ENCODE measurements at regions not wholly inside any gene's neighbourhood (a gene's known extent, or its start where the extent isn't known, plus 50 kb on each side); places are given as distances from the start of the nearest gene placed in this dataset.

DNA sequence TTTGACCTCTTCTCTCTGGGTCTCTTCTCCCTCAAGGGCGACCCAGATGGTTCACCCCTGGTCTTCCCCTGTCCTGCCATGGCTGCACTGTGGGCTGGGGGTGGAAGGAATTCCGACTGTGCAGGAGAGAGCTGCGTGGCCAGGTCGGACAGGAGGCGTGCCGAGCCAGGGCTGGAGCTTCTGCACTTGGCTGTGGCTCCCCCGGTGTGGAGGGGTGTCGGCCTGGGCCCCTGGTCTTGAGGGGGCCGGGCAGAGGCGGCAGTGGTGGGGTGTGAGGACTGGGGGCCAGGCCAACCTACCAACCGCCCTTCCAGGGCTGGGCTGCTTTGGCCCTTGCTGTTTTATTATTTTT is 74.9 kb upstream of the SHH start:
- DNase-seq (ENCODE audit: low read depth in 2 of 3, low spot score in 2 of 3): no peak

DNA sequence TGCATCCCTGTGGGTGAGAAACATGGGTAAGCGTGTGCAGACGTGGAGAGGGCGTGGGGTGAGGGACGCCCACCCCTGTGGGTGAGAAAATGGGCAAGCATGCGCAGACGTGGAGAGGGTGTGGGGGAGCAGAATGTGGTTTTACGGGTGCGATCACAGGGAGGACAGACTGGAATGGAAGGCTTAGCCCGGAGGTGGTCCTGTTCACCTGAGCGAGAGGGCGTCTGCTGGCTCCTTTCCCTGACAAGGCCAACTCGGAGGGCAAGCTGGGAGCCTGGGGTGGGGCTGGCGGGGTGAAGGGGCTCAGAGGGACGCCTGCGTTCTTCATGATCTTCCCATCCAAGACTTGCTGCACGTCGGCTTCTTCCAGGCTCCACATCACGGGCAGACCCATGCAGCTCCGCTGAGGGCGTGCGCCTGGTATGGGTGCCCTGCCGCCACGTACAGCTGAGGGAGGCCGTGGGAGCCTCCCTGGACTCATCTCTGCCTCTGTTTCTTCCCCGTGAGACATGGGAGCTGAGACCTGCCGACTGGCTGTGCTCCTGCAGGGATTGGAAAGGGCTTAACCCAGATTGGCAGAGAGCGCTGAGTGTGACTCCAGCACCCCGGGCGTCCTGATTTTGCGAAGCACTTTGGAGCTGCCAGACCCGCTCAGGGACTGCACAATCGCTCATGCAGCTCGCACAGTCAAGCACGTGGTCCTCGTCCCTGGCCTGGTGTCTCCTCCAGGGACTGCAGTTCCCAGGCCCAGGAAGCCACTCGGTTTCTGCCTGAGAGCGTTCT is 74.3 kb upstream of the SHH start:
- no peak for DNase-seq (ENCODE audit: low read depth in 2 of 3, low spot score in 2 of 3)

DNA sequence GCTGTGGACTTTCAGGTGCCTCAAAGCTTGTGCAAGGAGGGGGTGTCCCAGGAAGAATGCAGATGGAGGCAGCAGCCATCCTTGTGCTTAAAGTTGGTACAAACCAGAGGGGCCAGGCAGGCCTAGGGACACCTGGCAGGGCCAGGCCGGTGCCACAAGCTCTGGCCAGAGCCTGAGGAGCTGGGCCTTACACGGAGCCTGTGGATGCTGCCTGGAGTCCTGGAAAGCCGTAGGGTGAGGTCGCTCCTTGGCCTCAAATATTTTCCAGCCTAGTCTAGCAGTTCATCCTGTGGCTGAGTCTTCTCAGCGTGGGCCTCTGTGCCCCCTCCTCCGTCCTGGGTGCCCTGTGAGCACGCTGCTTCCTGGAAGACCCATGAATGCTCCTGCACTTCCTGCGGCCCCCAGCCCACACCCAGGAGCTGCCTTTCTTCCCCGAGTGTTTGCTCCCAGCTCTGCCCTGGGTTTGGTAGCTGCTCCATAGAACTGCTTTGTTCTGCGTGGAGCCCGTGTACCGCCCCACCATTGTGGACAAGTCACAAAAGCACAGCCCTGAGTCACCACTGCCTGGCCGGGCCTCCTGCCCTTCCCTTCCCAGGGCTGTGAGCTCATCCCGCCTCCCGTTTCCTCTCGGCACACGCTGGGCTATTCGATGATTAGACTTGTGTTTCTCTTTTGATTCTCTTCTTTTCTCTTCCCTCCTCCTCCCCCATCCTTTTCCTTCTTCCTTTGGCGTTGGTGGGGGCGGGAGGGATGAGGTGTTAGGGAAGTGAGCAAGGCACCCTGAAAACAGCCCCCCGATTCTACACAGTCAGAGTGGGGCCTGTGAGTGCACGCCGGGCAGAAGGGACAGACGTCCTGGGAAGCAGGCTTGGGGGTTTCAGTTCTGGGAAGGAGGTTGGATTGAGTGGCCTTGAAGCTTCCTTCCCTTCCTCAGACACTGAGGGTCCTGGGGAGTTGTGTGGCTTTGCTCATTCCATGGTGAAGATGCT is 73.2 kb upstream of the SHH start:
- no peak for DNase-seq (ENCODE audit: low read depth in 2 of 3, low spot score in 2 of 3)

DNA sequence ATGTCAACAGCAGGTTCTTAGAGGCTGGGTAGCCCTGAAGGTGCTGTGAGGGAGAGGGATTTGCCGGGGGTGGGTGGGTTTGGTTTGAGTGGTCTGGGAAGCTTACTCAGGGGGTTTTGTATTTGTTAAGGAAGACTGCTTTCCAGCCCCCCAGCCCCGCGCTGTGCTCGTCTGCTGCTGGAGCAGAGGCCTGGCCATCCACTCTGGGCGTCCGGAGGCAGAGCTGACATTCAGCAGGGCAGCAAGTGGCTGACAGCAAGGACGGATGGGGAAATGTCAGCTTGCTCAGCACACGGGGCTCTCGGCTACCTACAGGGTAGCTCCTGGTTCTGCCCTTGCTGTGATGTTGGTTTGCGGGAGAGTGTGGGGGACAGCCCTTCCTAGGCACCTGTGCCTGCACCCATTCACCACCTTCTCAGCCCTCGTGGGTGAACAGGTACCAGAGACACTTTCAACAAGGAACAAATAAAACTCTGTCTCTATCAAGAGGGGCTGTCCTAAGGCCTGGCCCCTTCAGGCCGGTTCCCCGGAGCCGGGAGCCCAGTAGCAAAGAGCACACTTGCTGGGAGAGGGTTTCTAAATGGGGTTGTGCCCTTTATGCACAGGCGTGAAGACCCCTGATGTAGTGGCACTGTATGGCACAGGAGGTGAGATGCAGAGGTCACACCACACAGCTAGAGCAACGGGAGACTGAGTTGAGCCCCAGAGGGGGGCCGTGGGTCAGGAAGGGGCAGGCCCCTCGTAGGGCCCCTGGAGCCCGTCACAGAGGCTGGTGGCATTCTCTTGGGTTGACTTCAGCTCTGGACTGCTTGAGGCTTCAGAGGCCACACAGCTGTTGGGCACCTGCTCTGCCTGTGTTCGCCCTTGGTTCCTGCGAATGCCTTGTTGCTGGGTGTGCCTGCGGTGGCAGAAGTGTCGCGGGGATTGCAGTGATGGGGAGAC is 72.2 kb upstream of the SHH start:
- no peak for DNase-seq (ENCODE audit: low read depth in 2 of 3, low spot score in 2 of 3)

DNA sequence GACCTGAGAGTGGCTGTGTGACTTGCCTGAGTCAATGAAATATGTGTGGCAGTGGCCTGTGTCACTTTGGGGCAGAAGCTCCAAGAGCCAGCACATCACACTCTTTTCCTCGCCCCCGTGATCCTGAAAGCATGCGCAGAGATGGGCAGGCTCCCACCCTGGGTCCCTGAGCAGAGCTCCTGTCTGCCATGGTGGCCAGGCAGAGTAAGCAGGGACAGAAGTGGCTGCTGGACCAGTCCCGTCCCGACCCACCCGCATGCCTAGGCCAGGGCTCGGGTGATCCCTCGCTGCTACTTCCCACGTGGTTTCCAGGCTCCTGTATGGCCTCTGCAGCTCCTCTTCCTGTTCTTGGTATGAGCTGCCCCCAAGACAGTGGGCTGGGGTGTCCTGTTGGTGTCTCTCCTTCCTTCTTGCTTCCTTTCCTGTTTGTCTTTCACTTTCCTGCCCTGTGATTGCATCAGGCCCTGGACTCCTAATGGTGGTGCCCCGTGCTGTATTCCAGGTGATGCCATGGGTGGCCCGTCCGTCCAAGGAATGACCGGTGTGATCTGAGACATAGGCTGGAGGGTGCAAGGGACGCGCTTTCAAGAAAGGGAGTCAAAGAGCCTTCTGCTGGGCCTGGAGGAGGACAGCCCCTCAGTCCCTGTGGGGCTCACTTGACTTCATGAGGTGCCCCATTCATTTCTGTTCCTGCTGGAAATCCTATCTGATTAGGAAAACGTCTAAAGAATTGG is 71.4 kb upstream of the SHH start:
- DNase-seq (ENCODE audit: low read depth in 2 of 3, low spot score in 2 of 3): no peak

DNA sequence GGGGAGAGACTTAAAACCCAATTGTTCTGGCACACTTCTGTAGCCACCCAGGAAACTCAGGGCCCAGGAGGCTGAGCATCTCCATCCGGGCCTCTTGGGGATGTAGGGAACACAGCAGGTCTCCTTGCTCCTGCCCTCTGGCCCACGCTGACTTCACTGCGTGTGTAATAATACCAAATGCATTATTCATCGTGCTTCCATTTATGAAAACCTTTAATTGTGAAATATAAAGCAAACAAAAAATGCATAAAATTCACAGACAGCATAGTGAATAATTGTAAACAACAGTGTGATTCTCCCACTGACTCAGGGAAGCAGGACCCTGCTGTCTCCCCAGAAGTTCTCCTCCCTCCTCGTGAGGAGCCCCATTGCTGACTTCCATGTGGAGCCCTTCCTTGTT is 70.3 kb upstream of the SHH start:
- no peak for DNase-seq (ENCODE audit: low read depth in 2 of 3, low spot score in 2 of 3)

DNA sequence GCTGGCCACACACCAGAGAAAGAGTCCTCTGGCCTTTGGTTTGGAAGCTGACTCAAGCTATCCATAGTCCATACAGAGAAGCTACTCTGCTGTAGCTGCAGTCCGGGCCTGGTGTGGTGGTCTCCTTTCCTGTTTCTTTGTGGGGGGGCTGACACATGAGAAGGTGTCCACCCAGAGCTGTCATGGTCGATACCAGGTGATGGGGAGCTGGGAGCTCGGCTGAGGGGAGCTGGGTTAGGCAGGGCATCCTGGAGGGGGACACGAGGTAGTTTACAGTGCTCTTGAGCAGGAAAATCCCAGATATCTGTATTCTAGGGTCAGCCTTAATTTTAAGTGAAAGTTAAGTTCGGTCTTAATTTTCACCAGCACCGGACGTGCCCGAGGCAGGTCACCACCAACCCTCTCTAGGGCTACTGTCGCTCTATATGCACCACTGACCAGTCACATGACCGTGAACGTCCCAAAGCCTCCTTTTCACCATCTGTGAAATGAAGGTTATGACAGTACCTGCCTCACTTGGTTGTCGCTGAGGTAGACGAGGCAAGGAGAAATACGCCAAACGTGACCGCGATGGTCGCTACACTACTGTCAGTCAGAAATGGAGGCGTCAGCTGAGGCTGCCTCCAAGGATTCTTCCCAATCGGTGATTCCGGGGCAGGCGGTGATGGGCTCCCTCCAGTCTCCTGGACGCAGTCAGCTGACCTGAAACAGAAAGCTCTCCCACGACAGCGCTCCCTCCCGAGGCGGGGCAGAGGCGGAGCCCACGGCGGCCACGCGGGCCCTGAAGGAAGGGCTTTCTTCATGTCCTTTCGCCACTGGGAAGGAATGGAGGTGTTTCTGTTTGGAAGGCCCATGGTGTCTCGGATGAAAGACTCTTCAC is 69.4 kb upstream of the SHH start:
- DNase-seq (ENCODE audit: low read depth in 2 of 3, low spot score in 2 of 3): no peak

DNA sequence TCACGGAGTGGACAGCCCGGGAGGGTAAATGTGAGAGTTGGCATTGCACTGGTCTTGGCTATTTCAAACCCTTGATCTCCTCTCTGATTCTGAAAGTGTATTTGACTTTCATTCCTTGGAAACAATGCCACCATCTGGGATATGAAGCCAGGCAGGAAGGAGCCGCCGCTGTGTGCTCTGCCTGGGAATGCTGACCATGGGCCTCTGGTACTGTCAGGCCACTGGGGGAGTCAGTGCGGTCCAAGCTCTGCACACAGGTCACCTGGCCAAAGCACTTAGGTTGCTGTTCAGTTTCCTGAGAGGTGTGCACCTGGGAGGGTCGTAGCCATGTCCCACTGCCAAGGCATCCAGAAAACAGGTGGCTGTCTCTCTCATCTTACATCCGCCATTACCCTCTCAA is 68.5 kb upstream of the SHH start:
- no peak for DNase-seq (ENCODE audit: low read depth in 2 of 3, low spot score in 2 of 3)

DNA sequence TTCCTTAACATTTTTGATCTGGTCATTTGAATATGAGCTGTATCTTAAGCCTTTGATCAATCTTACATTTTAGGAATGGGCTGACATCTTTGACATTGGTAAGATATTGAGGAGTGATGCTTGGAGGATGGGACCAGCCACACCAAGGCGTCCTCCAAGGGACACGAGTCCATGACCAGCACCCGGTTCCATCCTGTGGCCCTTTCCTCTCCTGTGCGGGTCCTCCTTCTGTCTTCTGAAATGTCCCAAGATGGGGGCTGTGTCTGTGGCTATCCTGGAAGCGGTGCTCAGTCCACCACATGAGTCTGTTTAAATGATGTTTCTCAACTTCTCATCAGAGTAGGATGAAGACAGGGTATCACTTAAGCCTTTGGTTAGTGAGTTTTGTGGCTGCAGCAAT is 67.3 kb upstream of the SHH start:
- no peak for DNase-seq (ENCODE audit: low read depth in 2 of 3, low spot score in 2 of 3)

DNA sequence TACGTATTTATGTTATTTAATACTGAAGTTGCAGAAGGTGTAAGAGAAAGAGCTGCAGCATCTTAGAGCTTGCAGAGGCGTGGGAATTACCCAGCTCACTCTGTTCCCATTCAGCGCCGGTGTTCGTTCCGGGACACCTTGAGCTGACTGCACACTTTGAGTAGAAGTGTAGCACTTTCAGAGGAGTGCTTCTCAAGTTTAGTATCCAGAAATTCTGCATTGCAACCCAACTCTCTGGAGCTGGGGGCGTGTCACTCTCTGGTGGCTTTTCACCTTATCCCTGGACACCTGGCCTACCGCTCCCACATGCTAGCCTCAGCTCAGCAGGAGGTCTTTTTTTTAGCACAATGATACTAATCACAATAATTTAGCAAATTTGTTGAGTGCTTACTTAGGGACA is 66.4 kb upstream of the SHH start:
- DNase-seq (ENCODE audit: low read depth in 2 of 3, low spot score in 2 of 3): no peak

DNA sequence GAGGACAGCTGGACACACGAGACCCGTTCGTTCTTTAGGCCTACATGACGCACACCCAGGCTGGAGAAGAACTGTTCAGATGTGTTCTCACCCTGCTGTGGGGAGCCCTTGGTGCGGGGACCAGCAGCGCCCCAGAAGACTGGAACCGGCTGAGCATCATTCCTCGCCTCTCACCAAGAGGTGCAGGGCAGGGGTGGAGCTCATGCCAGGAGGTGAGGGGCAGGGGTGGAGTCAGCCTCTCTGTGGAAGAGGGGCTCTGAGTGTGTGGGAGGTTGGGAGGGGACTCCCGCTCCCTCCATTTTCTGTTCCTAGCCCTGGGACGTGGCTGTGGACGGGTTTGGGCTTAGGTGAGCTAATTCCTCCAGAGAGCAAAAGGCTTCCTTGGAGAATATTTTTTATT is 66.0 kb upstream of the SHH start:
- no peak for DNase-seq (ENCODE audit: low read depth in 2 of 3, low spot score in 2 of 3)

DNA sequence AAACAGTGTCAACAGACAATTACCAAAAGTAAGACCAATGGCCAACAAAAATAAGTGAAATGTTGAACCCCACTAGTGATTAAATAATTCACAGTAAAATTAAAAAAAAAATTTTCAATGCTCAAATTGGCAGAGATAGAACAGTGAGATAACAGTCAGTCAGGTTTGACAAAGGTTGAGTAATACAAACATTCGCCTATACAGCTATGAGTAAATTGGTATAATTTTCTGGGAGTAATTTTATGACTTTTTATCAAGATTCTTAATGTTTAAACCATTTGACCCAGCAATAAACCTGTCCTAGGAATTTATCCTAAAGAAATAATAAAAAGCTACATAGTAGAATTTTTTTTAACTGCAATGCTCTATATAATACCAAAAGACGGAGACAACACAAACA is 64.9 kb upstream of the SHH start:
- DNase-seq (ENCODE audit: low read depth in 2 of 3, low spot score in 2 of 3): no peak

DNA sequence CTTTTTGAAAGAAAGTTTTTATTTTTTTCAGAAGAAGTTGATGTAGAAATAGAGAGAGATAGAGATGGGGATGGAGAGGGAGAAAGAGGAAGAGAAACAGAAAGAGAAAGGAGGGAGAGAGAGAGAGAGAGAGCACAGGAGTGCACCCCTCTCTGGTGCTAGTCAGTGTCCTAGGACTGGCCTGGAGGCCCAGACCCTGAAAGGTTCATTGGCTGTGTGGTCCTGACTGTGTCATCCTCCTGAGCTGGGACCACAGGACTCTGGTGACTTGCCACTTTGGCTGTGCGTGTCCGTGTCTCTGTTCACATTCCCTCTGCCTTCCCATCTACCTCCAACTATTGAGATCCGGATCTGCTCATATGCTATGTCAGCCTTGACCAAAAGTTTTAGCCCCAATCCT is 62.1 kb upstream of the SHH start:
- no peak for DNase-seq (ENCODE audit: low read depth in 2 of 3, low spot score in 2 of 3)

DNA sequence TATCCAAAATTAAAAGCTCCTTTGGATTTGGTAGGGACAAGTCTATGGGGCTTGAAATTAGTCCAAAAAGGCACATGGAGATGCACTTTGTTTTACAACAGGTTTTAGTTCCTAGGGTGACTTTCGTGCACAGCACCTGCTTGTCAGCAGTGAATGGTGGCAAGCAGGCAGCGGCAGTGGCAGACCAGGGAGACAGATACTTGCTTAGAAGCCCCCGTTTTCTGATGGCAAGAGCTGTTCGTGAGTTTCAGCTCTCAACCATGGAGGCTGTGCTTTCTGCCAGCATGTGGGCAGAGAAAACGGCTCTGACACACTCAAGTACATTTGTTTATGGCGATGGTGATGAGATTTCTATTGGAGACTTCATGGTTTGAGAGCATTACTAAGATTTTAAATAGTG is 61.7 kb upstream of the SHH start:
- DNase-seq (ENCODE audit: low read depth in 2 of 3, low spot score in 2 of 3): no peak

DNA sequence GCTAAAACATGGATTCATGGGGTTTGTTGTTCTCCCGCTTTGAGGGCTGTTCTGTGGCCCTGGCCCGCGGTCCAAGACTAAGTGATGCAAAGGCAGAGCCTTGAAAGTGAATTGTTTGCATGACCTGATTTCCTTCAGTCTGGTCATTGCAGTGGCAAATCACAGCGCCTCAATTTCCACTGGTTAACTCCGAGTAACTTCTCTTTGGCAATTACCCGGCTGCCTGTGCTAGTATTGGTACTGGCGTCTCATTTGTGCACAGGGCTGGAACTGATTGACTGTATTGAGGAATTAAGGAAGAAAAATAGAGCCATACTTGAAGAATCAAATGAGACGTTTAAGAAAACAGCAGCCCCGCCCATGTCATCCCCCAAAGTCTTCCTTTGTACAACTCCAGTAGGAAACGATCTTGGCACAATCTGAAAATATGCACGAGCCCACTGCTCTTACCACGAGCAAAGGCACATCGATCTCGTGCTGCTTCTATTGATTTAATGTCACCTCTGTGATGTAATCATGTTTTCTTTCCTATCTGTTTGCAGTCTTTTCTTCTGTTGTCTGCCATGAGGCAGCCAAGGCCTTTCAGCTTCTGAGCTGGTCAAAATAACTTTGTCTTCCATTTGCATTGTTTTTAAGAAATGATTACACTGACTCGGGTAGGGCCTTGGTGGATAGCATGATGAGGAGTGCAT is 60.6 kb upstream of the SHH start:
- DNase-seq (ENCODE audit: low read depth in 2 of 3, low spot score in 2 of 3): no peak

DNA sequence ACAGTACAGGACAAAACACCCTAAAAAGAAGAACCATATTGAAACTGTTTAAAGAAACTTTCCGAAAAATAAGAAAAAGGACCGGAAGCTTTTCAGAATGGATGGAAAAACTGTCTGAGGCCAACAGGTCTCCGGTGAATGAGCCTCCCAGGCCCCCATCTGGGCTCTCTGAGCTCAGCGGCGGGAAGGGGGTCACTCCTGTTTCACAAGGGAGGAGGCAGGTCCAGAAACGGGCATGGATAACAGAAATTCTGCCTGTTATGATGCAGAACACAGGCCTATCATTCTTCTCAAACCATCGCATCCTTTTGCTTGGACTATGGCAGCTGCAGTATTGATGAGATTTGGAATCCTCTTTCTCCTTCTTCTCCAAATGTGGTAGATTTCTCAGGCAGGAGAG is 58.9 kb upstream of the SHH start:
- no peak for DNase-seq (ENCODE audit: low read depth in 2 of 3, low spot score in 2 of 3)

DNA sequence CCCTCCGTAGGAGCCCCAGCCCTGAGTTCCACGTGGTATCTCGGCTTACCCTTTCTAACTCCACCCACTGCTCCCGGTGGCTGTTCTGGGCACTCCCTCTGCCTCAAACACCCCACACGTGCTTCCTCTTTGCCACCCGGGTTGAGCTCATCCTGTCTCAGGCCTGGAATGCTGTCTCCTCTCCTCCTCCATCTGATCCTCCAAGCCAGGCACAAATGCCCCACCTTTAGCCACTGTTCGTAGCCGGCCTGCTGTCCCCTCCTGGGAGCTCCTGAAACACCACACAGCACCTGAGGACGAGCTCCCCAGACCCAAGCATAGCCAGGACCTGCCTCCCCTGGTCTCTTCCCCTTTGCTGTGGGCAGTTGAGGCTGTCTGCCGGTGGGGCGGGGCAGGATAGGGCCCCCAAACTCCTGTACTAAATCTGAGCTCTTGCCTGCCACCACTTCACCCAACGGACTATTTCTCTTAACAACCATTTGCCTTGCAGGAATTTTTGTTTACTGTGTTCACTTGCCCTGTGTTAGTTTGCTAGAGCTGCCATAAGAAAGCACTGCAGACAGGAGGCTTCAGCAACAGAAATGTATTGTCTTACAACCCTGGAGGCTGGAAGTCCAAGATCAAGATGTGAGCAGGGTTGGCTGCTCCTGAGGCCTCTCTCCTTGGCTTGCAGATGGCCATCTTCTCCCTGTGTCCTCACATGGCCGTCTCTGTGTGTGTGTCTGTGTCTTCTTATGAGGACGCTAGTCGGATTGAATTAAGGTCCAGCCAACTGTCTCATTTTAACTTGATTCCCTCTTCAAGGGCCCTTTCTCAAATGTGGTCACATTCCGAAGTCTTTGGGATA is 58.3 kb upstream of the SHH start:
- DNase-seq (ENCODE audit: low read depth in 2 of 3, low spot score in 2 of 3): no peak

DNA sequence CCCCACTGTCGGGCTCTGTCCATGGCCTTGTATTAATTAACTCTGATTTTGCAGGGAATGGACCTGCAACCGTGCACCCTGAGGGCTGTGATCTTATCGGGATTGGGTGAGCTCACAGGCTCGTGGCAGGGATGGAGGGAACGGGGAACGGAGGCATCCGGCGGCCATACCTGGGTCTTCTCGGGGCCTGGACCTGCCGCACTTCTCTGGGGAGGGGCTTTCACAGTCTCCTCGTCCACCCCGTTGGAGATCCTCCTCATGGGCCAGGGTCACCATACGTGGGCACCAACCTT is 57.5 kb upstream of the SHH start:
- DNase-seq (ENCODE audit: low read depth in 2 of 3, low spot score in 2 of 3): no peak

Data from hematopoietic multipotent progenitor cell (in vitro differentiated cells).